Upper lobe of left lung (tissue), 6 donors: ENCODE measurements at regions not wholly inside any gene's neighbourhood (a gene's known extent, or its start where the extent isn't known, plus 50 kb on each side); places are given as distances from the start of the nearest gene placed in this dataset.

Source experiments
- ATAC-seq, 2 donors: fragments of 200-7000 bp; cut with Tn5 transposase; one replicate each; pipeline ENCODE4 v1.9.1; 2022; ENCODE audit warnings: mild to moderate bottlenecking in 2 of 2, moderate library complexity in 2 of 2; ENCODE audit not compliant: low FRiP score in 2 of 2
- DNase-seq, 2 donors: peaks; one replicate each; pipeline ENCODE4 v3.0.0-alpha.2; 2019 to 2020
- H3K27ac ChIP-seq, 4 donors: fragments of 200-600 bp; sonication (generic); one replicate each; pipeline ENCODE4 v1.5.1; 2016 to 2019
- H3K27me3 ChIP-seq, 4 donors: fragments of 200-600 bp; sonication (generic); one replicate each; pipeline ENCODE4 v1.5.1; 2017 to 2019
- H3K36me3 ChIP-seq, 4 donors: fragments of 200-600 bp; sonication (generic); one replicate each; pipeline ENCODE4 v1.5.1; 2016 to 2019
- H3K4me1 ChIP-seq, 4 donors: fragments of 200-600 bp; sonication (generic); one replicate each; pipeline ENCODE4 v1.5.1; 2018 to 2019
- H3K4me3 ChIP-seq, 4 donors: fragments of 200-600 bp; sonication (generic); one replicate each; pipeline ENCODE4 v1.5.1; 2017 to 2019; ENCODE audit warnings: mild to moderate bottlenecking in 2 of 4, moderate library complexity in 1 of 4
- H3K9me3 ChIP-seq, 4 donors: fragments of 200-600 bp; sonication (generic); one replicate each; pipeline ENCODE4 v1.5.1; 2018 to 2019
- CTCF ChIP-seq, 6 experiments: fragments of 450-650 bp in 4 of 6; fragments of 200-600 bp in 2 of 6; sonication (generic) in 2 of 6; IDR thresholded peaks; one replicate each; pipeline ENCODE4 v1.5.1; 2016 to 2019; ENCODE audit warnings: antibody characterized with exemption in 6 of 6
- EP300 ChIP-seq, 4 donors: sonication (generic); formaldehyde crosslinking; IDR thresholded peaks; one replicate each; pipeline ENCODE4 v1.5.1; 2017; ENCODE audit warnings: antibody characterized with exemption in 4 of 4, control low read depth in 2 of 4
- POLR2A ChIP-seq, 4 donors: fragments of 450-650 bp; IDR thresholded peaks; one replicate each; pipeline ENCODE4 v1.5.1; 2016 to 2017; ENCODE audit warnings: antibody characterized with exemption in 4 of 4, mild to moderate bottlenecking in 2 of 4
- POLR2AphosphoS5 ChIP-seq, 2 donors: sonication (generic); formaldehyde crosslinking; IDR thresholded peaks; one replicate each; pipeline ENCODE4 v1.5.1; 2017; ENCODE audit warnings: antibody characterized with exemption in 2 of 2
- WGBS, 2 donors: methylation state at CpG; one replicate each; pipeline ENCODE4 v1.1.5; 2017 to 2018; 5-methylcytosine and 5-hydroxymethylcytosine counted together
- donor health status: DM: no; HTN: no; CAD: no; lungs with moderate emphysema.
- donor health status: DM: no; HTN: yes; CAD: no; lungs with severe emphysema.

- no peak for DNase-seq
- Histone ChIP-seq H3K4me1 (no peaks in the 10 kb centered on the region), H3K27me3 (no peaks in the 10 kb centered on the region), H3K4me3 (no peak overlapping the region), H3K9me3 (no peaks in the 10 kb centered on the region), H3K27ac (no peak overlapping the region), H3K36me3 (no peaks in the 10 kb centered on the region)
- no peak for ATAC-seq
- TF ChIP-seq CTCF (IDR thresholded peaks at IDR 0.05) = no peak
- TF ChIP-seq POLR2A (IDR thresholded peaks at IDR 0.05) = no peak
- no peak for TF ChIP-seq EP300 (IDR thresholded peaks at IDR 0.05)
- no peak for TF ChIP-seq POLR2AphosphoS5 (IDR thresholded peaks at IDR 0.05)
- 35 to 36% methylated on average over 2 of the region's 2 CpGs for WGBS, 2 donors
Measured at GRCh38 chr7:131955679-131956078, 399.3 kb upstream of the PODXL start.

- no peak overlapping the region for H3K27ac ChIP-seq
- 64 to 69% methylated on average over 3 of the region's 3 CpGs for WGBS, 2 donors
- DNase-seq = no peak
- no peaks in the 10 kb centered on the region for H3K27me3 ChIP-seq
- no peak overlapping the region for H3K4me3 ChIP-seq
- H3K4me1 ChIP-seq = no peaks in the 10 kb centered on the region
- H3K9me3 ChIP-seq = no peaks in the 10 kb centered on the region
- ATAC-seq = no peak
- no peaks in the 10 kb centered on the region for H3K36me3 ChIP-seq
- TF ChIP-seq POLR2AphosphoS5 (IDR thresholded peaks at IDR 0.05) = no peak
- TF ChIP-seq EP300 (IDR thresholded peaks at IDR 0.05) = no peak
- no peak for TF ChIP-seq CTCF (IDR thresholded peaks at IDR 0.05)
- no peak for TF ChIP-seq POLR2A (IDR thresholded peaks at IDR 0.05)
Measured at GRCh38 chr7:131953184-131953583, 396.8 kb upstream of the PODXL start.

DNA sequence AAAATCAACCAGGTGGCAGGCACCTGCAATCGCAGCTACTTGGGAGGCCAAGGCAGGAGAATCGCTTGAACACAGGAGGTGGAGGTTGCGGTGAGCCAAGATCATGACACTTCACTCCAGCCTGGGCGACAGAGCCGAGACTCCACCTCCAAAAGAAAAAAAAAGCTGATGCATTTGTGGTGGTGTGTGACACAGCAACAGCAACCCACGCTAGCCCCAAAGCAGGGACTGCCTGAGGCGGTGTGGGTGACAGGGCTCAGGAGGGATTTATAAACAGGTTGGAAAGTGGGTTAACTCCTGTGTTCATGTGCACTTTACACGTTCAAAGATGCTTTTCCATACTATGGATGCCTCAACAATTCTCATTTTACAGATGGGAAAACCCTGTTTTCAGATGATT, 395.9 kb upstream of the PODXL start:
- ATAC-seq (no peak), DNase-seq (no peak)
- H3K27ac ChIP-seq = no peak overlapping the region
- no peak overlapping the region for H3K4me3 ChIP-seq
- no peaks in the 10 kb centered on the region for H3K9me3 ChIP-seq
- H3K36me3 ChIP-seq = no peaks in the 10 kb centered on the region
- H3K27me3 ChIP-seq = no peaks in the 10 kb centered on the region
- WGBS, 2 donors = 79 to 83% methylated on average over 8 of the region's 8 CpGs
- H3K4me1 ChIP-seq = no peaks in the 10 kb centered on the region
- TF ChIP-seq CTCF (IDR thresholded peaks at IDR 0.05) (no peak), POLR2A (IDR thresholded peaks at IDR 0.05) (no peak), POLR2AphosphoS5 (IDR thresholded peaks at IDR 0.05) (no peak)

DNA sequence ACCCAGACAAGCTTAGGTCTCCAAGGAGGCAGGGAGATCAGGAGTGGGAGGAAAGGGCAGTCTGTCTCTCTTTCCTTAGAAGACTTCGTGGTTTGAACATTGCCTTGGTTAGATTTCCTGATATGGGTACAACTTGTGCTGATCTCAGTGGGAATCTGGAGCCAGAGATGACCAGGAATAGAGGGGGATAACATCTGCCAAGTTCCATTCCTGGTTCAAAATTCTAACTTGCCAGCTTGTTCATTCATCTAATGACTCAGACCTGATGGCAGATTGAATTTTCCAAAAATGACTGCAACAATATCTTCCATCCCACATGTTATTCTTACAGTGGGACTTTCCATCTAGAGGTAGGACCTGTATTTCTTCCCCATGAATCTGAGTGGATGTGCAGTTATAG, 394.3 kb upstream of the PODXL start:
- H3K9me3 ChIP-seq = no peaks in the 10 kb centered on the region
- DNase-seq = no peak
- no peaks in the 10 kb centered on the region for H3K36me3 ChIP-seq
- ATAC-seq = no peak
- peaks cover 0 to 1% (median 0%) of the 10 kb centered on the region in 4 donors for H3K27me3 ChIP-seq
- no peak overlapping the region for H3K27ac ChIP-seq
- WGBS, 2 donors = 36 to 50% methylated on average over 1 of the region's 1 CpG
- H3K4me3 ChIP-seq = no peak overlapping the region
- TF ChIP-seq POLR2AphosphoS5 (IDR thresholded peaks at IDR 0.05) = no peak
- TF ChIP-seq EP300 (IDR thresholded peaks at IDR 0.05) = no peak
- TF ChIP-seq POLR2A (IDR thresholded peaks at IDR 0.05) = no peak
- no peak for TF ChIP-seq CTCF (IDR thresholded peaks at IDR 0.05)
- peaks cover 0 to under 1% (median 0%) of the 10 kb centered on the region in 4 donors for H3K4me1 ChIP-seq

GRCh38 chr7:131949659-131950058, 393.2 kb upstream of the PODXL start:
- WGBS, 2 donors = 64 to 67% methylated on average over 3 to 7 of the region's 7 CpGs
- DNase-seq = peak in 1 of 2 donors; percentile 29
- Histone ChIP-seq H3K27me3 (peaks cover 0 to 5% (median 0%) of the 10 kb centered on the region in 4 donors), H3K9me3 (no peaks in the 10 kb centered on the region), H3K27ac (no peak overlapping the region), H3K36me3 (no peaks in the 10 kb centered on the region), H3K4me3 (no peak overlapping the region), H3K4me1 (peaks cover 0 to 7% (median 2%) of the 10 kb centered on the region in 4 donors)
- TF ChIP-seq POLR2AphosphoS5 (IDR thresholded peaks at IDR 0.05) = no peak
- TF ChIP-seq EP300 (IDR thresholded peaks at IDR 0.05) = no peak
- no peak for TF ChIP-seq POLR2A (IDR thresholded peaks at IDR 0.05)
- no peak for TF ChIP-seq CTCF (IDR thresholded peaks at IDR 0.05)
- no peak for ATAC-seq
